KBM-7 (cell line): ENCODE measurements at regions not wholly inside any gene's neighbourhood (a gene's known extent, or its start where the extent isn't known, plus 50 kb on each side); places are given as distances from the start of the nearest gene placed in this dataset.
A peak's percentile ranks its signal among the peaks of the same experiment; 100 is the strongest.

Source experiments
- DNase-seq: peaks from one replicate; pipeline ENCODE4 v3.0.0-alpha.2; 2015
- in situ Hi-C: fragments of 300-500 bp; cut with MboI; formaldehyde crosslinking; loops from 2 replicates; pipeline ENCODE4 v1.14.3; 2020; ENCODE audit warnings: low sequenced_read_pairs, low pct_unique_long_range_greater_than_20kb, mixed read lengths

- in situ Hi-C loops: no loop called here
- no peak for DNase-seq
These were observed 432.0 kb upstream of the FAM98A start for GRCh38 chr2:34031097-34031496.

- in situ Hi-C loops: no loop called here
- DNase-seq: no peak
These were observed 431.2 kb upstream of the FAM98A start for GRCh38 chr2:34030273-34030672.

GRCh38 chr2:34029073-34029472, 430.0 kb upstream of the FAM98A start:
- in situ Hi-C loops: no loop called here
- no peak for DNase-seq

- in situ Hi-C loops: no loop called here
- no peak for DNase-seq
These were observed 426.1 kb upstream of the FAM98A start for GRCh38 chr2:34025196-34025595.

GRCh38 chr2:34012715-34013302, 413.7 kb upstream of the FAM98A start:
- in situ Hi-C loops: no loop called here
- DNase-seq: peak; percentile 50

- in situ Hi-C loops: no loop called here
- no peak for DNase-seq
These were observed 412.6 kb upstream of the FAM98A start for GRCh38 chr2:34011684-34012083.

GRCh38 chr2:34005901-34006300, 406.8 kb upstream of the FAM98A start:
- DNase-seq: no peak
- in situ Hi-C loops: no loop called here

GRCh38 chr2:34004936-34005335, 405.8 kb upstream of the FAM98A start:
- no peak for DNase-seq
- in situ Hi-C loops: no loop called here

GRCh38 chr2:34003795-34004194, 404.7 kb upstream of the FAM98A start:
- no peak for DNase-seq
- in situ Hi-C loops: no loop called here

- in situ Hi-C loops: no loop called here
- no peak for DNase-seq
These were observed 402.5 kb upstream of the FAM98A start for GRCh38 chr2:34001557-34001956.

- in situ Hi-C loops: no loop called here
These were observed 385.0 kb upstream of the FAM98A start for GRCh38 chr2:33984131-33984530.

GRCh38 chr2:33978471-33978870, 379.4 kb upstream of the FAM98A start:
- in situ Hi-C loops: no loop called here
- DNase-seq: no peak

More at GRCh38 chr2:33984131-33984530, 385.0 kb upstream of the FAM98A start:
- DNase-seq: no peak

GRCh38 chr2:33975498-33975897, 376.4 kb upstream of the FAM98A start:
- in situ Hi-C loops: no loop called here
- no peak for DNase-seq

GRCh38 chr2:33967103-33967502, 368.0 kb upstream of the FAM98A start:
- no peak for DNase-seq
- in situ Hi-C loops: no loop called here

GRCh38 chr2:33958591-33958990, 359.5 kb upstream of the FAM98A start:
- DNase-seq: no peak
- in situ Hi-C loops: no loop called here

- in situ Hi-C loops: no loop called here
- no peak for DNase-seq
These were observed 350.3 kb upstream of the FAM98A start for GRCh38 chr2:33949371-33949770.

- in situ Hi-C loops: no loop called here
- DNase-seq: no peak
These were observed 347.1 kb upstream of the FAM98A start for GRCh38 chr2:33946193-33946592.

GRCh38 chr2:33933203-33933602, 334.1 kb upstream of the FAM98A start:
- DNase-seq: no peak
- in situ Hi-C loops: no loop called here

GRCh38 chr2:33931164-33931563, 332.1 kb upstream of the FAM98A start:
- in situ Hi-C loops: no loop called here
- no peak for DNase-seq

- in situ Hi-C loops: no loop called here
- no peak for DNase-seq
These were observed 330.4 kb upstream of the FAM98A start for GRCh38 chr2:33929467-33929866.

- no peak for DNase-seq
- in situ Hi-C loops: no loop called here
These were observed 328.7 kb upstream of the FAM98A start for GRCh38 chr2:33927756-33928155.

GRCh38 chr2:33925311-33925710, 326.2 kb upstream of the FAM98A start:
- in situ Hi-C loops: no loop called here
- DNase-seq: no peak
